M059J (cell line): ENCODE measurements at regions not wholly inside any gene's neighbourhood (a gene's known extent, or its start where the extent isn't known, plus 50 kb on each side); places are given as distances from the start of the nearest gene placed in this dataset.
"Not testable (repeated sequence)": the region's sequence is repeated elsewhere in the genome, so short reads cannot be mapped to it uniquely, and the experiment has no call there.

Experiments used
- DNase-seq: peaks from one replicate; pipeline ENCODE4 v3.0.0-alpha.2; 2012; ENCODE audit warnings: low read depth

GRCh38 chr11:86167499-86168164, 76.9 kb upstream of the EED start:
- no peak for DNase-seq

- DNase-seq: not testable (repeated sequence)
Measured at GRCh38 chr11:86166287-86166686, 78.3 kb upstream of the EED start.

GRCh38 chr11:86164106-86164505, 80.4 kb upstream of the EED start:
- DNase-seq: no peak

- peak; percentile 75 for DNase-seq
Measured at GRCh38 chr11:86163221-86163876, 81.2 kb upstream of the EED start.

- DNase-seq: peak; percentile 93
Measured at GRCh38 chr11:86162239-86162638, 82.3 kb upstream of the EED start.

- no peak for DNase-seq
Measured at GRCh38 chr11:86161837-86162236, 82.7 kb upstream of the EED start.

- DNase-seq: no peak
Measured at GRCh38 chr11:86161336-86161735, 83.2 kb upstream of the EED start.

GRCh38 chr11:86160541-86161149, 83.9 kb upstream of the EED start:
- peak; percentile 88 for DNase-seq

- DNase-seq: no peak
Measured at GRCh38 chr11:86159581-86159891, 85.0 kb upstream of the EED start.

- no peak for DNase-seq
Measured at GRCh38 chr11:86158704-86159580, 85.6 kb upstream of the EED start.

GRCh38 chr11:86157797-86158378, 86.7 kb upstream of the EED start:
- DNase-seq: no peak

GRCh38 chr11:86156397-86156955, 87.6 kb upstream of the PICALM start:
- no peak for DNase-seq

- no peak for DNase-seq
Measured at GRCh38 chr11:86155200-86155844, 86.4 kb upstream of the PICALM start.

- no peak for DNase-seq
Measured at GRCh38 chr11:86153439-86153838, 84.6 kb upstream of the PICALM start.

- DNase-seq: no peak
Measured at GRCh38 chr11:86152901-86153300, 84.0 kb upstream of the PICALM start.

- peak; percentile 90 for DNase-seq
Measured at GRCh38 chr11:86152006-86152862, 83.3 kb upstream of the PICALM start.

- peak; percentile 96 for DNase-seq
Measured at GRCh38 chr11:86151174-86152005, 82.5 kb upstream of the PICALM start.

GRCh38 chr11:86150847-86151173, 81.9 kb upstream of the PICALM start:
- DNase-seq: peak; percentile 61

GRCh38 chr11:86149792-86150191, 80.9 kb upstream of the PICALM start:
- no peak for DNase-seq
